NOMO-1 treated with dmso at 0.1 percent for 144 hours (cell line): ENCODE measurements at regions not wholly inside any gene's neighbourhood (a gene's known extent, or its start where the extent isn't known, plus 50 kb on each side); places are given as distances from the start of the nearest gene placed in this dataset.

Source experiments
- DNase-seq: peaks from one replicate; lab custom pipeline; 2025; ENCODE audit not compliant: unreplicated experiment; lab: John Stamatoyannopoulos, UW

DNA sequence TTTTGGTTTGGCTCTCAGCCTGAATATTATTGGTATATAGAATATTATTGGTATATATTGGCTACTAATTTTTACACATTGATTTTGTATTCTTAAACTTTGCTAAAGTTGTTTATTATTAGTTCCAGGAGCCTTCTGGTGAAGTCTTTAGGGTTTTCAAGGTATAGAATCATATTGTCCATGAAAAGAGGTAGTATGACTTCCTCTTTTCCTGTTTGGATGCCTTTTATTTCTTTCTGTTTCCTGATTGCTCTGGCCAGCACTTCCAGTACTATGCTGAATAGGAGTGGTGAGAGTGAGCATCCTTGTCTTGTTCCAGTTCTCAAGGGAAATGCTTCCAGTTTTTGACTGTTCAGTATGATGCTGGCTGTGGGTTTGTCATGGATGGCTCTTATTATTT lies 107.3 kb upstream of the LIPC start:
- DNase-seq, result no peak

DNA sequence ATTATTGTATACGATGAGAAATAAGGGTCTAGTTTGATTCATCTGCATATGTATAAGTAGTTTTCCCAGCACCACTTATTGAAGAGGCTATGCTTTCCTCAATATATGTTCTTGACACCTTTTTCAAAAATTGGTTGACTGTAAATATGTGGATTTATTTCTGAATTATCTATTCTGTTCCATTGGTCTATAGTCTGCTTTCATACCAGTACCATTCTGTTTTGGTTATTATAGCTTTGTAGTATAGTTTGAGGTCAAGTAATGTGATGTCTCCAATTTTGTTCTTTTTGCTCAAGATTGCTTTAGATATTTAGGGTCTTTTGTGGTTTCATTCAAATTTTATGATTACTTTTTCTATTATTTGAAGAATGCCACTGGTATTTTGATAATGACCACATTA lies 103.8 kb upstream of the LIPC start:
- no peak for DNase-seq

DNA sequence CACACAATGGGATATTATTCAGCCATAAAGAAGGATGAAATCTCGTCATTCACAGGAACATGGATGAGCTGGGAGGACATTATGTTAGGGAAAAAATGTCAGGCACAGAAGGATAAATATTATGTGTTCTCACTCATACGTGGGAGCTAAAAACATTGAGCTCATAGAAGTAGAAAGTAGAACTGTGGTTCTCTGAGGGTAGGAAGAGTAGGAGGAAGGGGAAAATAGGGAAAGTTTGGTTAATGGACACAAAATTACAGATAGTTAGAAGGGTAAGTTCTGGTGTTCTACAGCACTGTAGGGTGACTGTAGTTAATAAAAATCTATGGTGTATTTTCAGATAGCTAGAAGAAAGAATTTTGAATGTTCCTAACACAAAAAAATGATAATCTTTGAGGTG lies 102.6 kb upstream of the LIPC start:
- DNase-seq, result no peak

DNA sequence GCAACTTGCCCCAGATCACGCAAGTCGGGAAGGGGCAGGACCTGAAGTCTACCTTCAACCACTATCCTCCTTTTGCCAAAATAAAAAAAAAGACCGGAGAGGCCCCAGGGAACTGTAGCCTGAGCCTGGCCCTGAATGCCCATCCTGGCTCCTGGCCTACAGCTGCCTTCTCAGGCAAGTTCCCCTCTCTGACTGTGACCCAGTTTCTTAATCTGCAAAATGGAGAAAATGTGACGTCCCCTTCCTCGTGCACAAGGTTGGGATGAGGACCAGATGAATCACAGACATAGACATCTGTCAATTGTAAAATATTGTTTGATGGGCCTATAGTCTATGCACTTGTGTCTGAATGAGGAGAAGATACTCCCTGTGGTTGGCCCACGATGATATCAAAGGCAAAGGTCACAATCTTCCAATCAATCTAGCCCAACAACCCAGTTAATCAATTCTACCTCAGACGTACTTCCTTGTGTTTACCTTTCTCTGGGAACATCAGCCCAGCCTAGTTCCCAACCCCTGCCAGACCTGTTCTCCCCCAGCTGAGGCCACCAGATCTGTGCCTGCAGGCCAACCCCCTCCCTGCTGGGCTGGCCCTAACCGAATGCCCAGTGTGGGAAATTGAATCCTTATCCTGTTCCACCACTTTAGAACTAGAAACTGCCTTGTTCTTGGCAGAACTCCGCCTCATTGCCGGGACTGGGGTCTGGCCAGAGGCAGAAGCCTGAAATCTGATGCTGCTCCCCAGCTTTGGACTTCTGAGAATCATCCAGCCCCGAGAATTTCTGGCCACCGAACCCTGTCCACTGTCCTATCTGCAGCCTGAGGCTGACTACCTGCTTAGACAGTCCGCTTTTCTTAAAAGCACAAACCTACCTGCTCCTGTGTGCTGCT lies 101.8 kb upstream of the LIPC start:
- DNase-seq, result no peak

DNA sequence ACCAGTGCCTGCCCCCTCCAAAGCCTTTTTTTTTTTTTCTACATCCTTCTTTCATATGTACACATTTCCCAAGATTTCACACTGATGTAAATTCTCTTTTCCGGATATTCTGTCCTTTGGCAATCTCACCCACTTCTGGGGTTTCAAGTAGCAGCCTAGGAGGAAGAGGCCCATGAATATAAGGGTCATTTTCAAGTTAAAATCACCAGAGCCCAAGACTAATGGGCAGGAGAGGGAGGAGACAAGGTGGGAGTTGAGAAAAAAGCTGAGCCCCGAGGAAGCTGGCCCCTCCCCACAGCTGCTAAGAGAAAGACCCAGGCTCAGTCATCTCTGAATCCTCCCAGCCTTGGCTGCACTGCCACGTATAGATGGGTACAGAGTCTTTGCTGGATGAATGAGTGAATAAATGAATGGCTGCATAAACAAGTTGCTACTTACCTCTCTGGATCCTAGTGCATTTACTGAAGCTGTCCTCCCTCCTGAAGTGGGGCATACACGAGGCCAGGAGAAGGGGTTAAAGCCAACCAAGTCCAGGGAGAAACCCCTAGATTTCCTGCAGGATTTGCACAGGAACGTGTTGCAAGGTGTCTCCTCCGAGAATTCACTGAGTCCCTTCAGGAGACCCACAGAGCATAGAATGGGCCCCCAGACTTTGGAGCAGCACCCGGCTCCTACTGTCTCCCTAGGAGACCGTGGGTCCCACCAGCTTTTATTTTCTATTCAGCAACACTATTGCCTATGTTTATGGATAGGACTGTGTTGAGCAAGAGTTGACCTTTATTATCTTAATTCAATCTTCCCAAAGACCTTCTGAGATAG lies 100.8 kb upstream of the LIPC start:
- DNase-seq, result no peak

DNA sequence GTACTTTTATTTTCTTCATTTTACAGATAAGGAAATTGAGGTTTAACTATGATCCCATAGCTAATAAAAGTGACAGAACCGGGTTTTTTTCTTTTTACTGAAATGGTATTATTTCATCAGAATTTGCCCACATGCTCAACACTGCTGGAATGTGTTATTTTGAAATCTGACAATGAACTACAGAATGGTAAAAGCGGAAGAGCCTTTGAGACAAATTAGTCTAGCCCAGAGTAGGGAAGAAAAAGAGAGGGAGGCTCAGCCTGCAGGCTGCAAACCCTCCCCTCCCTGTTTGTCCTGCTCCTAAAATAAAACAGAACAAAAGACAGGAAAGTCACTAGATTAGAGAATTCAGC lies 100.3 kb upstream of the LIPC start:
- peak; percentile 86 for DNase-seq

DNA sequence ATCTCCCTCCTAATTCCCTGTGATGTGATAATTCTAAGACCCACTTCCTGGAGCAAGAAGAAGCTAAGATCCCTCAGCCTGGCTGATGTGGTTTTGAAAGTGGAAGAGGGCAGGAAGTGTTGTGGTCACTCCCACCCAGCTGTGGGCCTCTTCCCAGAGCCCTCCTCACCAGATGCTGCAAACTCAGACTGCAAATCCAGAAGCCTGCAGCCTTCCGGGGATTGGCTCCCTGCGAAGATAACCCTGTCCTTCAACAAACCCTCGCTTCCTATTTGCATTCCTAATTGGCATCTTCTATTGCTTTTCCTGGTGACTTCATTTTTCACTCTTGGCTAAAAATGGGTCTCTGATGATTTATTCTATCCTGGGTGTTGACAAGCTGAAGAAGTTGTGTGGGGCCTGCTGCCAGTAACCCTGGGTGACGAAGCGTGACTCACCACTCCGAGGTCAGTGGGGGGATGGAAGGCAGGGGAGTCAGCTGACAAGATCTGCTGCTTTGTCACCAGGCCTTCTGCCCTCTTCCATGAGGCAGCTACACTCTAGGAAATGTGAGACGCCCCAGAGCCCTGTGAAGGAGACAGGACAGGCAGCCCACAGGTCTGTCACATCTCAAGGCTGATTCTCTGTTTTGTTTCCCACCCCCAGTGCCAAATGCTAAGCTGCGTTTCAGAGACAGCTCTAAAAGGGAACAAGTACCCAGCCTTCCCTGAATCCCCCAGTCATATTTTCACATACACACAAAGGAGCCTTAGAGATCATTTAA lies 99.7 kb upstream of the LIPC start:
- peak; percentile 88 for DNase-seq

DNA sequence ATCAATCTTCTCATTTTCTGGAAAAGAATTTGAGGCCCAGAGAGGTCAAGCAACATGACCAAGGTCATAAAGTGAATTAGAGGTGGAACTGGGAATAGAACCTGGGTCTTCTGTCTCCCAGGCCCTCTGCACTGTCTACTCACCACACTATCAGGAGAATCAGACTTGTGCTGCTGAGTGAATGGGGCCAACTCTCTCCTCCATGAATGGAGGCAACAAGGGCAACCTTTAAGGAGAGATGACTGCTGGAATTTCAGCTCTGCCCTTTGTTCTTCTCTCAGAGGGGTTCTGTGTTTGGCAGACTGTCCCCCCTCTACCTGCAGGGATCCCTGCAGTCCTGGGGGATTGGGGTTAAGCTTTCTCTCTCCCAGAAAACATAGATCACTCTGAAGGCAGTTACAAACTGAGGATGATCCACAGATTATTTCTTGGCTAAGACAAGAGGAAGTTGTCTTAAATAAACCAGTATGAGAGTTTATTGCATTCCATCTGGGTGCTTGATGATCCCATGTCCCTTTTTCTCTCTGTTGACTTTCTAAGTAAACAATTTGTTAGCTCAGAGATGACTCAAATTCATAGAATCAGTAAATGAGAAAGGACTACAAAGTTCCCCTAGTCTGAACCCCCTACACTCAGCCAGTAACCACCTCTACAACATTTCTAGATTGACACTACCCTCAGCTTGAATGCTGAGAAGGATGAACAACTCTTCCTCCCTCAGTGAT lies 99.0 kb upstream of the LIPC start:
- DNase-seq, result no peak

DNA sequence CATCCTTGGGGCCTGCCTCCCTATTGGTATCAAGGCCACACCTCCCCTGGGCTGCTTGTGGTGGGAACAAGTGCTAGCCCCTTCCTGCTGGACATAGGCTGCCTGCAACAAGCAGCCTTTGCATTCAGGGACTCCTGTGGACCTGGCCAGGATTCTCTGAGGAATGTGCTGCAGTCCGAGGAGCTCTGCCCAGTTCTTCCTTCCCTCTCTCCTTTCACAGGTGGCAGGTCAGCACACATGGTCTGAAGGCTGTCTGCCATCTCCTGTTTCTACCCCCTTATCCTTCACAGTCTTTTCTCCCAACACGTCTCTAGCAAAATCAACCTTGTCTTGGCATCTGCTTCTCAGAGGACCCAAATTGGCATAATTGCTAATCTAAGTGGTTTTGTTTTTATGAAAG lies 97.0 kb upstream of the LIPC start:
- no peak for DNase-seq

DNA sequence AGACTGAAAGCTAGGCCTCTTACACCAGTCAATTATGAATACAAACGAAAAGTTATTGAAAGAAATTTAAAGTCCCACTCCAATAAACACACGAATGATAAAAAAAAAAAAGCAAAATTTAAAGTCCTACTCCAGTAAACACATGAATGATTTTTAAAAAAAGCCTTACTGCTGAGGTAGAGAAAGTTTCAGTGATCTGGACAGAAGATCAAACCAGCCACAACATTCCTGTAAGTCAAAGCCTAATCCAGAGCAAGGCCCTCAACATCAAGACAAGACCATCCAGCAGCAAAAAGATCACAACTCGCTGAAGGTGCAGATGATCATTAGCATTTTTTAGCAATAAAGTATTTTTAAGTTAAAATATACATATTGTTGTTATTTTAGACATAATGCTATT lies 95.6 kb upstream of the LIPC start:
- no peak for DNase-seq

DNA sequence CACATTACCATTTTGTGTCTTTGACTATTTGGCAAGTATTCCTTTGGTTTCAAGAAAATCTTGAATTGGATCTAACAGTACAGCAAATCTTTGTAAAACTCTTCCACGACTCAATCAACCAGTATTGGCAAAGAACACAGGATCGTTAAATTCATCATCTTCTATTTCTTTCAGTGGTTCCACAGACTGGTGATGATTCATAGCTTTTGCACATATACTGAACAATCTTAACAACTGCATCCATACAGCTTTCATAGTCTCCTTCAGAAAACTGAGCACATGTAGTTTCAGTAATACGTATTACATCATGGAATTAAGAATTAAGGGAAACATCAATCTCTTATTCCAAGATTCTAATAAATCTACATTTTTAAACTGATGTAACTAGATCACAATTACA lies 91.6 kb upstream of the LIPC start:
- no peak for DNase-seq

DNA sequence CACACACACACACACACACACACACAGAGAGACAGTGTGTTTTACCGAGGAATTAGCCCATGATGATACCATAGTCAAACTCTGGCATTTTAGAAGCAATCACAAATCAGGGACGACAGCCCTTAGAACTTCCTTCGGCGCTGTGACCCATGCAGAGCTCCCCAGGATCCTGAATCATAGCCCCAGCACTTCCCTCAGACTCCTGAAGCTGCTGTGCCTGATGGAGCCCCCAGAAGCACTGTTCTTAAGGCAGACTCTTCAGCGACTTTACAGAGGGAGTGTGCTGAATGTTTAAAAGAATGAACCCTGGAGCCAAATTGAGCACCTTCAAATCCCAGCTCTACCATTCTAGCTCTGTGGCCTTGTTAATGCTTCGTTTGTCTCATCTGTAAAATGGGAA lies 89.3 kb upstream of the LIPC start:
- DNase-seq, result no peak

DNA sequence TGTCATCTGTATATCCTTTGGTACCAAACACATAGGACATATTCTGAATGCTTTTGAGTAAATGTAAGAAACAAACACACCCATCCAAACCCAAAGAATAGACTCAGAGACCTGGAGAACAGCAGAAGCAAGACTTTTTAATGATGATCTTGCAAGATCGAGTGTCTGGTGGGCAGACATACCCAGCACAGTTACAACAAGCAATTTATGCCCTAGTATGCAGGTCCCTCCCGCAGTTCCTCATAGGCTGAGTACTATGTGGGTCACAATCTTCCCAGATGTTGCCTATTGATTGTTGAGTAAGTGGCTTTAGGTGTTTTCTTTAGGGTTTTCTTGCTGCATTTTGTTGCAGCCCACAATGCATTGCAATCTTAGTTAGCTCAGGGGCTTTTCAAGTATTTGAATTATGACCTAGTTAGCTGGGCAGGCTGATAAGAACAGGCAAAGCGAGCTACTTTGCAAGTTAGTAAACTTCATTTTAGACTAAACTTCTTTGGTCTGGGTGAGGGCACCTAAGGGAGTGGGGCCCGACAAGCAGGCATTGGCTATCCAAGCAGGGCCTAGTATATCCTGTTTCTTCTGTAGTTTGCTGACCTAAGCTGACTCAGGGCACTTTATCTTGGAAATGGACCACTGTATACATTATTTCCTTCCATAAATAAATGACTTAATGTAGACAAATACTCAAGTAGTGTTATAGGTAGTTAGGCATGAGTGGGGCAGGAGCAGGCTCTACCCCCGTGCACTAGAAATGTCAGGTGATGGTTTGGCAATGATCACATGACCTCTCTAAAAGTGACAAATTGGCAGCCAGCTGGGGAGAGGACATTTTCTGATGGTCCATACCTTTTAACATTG lies 87.3 kb upstream of the LIPC start:
- no peak for DNase-seq

DNA sequence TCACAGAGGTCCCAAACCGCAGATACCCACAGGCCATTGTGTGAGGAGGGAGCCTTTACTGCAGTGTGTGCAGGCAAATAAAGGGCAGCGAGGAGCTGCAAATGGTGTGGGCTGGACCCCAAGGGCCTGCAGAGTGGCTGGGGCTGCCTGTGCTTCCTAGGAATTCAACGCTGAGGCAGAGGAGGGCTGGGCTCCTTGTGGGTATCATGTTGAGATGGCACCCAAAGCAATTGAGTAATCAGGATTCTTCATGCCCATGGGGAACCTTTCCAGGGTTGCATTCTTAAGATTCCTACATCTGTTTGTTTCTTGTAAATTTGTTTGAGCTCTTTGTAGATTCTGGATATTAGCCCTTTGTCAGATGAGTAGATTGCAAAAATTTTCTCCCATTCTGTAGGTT lies 85.4 kb upstream of the LIPC start:
- no peak for DNase-seq

DNA sequence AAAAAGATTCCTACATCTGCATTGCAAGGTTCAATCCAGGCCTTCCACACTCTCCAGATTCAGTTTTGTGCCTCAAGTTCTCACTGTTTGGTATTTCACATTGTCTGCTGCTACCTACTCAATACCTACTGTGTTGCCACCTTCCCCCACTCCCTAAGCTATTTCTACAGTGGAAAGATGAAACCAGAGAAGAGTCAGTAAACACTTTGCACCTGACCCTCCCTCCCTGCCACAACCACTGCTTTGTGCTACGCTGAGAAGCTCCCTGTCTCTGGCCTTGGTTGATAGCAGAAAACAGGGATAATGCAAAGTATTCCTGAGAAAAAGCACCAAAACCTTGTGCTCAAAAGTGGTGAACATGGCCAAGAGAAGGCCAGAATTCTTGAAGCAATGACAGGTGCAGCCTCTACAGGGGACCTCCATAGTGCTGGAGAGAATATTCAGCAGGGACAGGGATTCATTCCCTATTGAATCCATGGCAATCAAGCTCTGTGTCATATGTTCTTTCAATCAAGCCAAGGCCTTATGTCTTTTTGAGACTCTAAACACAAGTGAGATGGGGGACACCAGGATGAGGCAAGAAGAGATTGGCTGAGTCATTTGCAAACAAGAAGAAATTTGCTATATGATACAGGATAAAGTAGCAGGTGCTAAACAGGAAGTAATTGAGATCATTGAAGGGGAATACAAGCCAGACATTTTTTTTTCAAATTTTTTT lies 83.5 kb upstream of the LIPC start:
- DNase-seq, result no peak

DNA sequence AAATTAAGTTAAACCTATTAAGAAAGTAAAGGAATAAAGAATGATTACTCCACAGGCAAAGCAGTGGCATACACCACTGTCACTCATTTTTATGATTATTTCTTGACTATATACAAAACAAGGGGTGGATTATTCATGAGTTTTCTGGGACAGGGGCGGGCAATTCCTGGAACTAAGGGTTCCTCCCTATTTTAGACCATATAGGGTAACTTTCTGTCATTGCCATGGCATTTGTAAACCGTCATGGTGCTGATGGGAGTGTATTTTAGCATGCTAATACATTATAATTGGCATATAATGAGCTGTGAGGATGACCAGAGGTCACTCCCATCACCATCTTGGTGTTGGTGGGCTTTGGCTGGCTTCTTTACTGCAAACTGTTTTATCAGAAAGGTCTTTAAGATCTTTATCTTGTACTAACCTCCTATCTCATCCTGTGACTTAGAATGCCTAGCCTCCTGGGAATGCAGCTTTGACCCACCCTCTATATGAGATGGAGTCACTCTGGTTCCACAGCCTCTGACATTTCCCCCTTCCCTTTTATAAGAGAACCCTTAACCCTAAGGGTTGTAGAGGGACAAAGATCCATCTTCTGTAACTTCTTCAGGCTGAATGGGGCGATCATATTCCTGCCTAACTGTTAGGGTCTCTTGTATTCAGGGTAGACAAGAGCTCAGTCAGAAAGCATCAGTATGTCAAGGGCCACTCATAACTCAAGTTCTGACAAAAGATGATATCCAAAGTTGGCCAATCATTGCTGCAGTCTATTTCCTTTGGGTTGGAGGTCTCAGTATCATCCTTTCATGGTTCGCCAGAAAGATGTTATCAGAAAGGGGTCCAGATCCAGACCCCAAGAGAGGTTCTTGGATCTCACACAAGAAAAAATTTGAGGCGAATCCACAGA lies 79.5 kb upstream of the LIPC start:
- no peak for DNase-seq

DNA sequence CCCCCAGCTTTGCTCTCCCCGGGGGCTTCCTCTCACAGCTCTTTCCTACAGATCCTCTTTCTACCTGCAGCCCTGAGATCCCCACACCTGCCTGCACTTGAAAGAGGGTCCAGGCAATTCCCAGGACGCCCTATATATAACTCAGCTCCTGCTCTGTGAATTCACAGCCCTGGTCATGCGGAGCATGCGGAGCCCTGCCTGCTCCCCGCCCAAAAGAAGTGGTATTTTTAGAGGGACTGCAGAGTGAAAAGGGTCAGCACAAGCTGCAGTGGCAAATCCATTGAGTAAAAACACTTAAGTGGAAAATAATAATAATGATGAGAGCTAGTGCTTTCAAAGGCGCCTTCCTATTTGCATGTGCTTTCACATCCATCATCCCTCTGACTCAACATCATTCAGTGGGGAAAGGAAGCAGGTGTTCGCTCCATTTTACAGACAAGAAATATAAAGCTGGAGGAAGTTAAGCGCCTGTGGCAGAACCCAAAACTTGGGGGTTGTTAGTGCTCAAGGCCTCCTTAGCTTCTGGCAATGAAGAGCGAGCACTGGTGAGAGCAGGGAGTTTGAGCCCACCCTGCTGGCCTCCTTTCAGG lies 76.3 kb upstream of the LIPC start:
- DNase-seq, result no peak

DNA sequence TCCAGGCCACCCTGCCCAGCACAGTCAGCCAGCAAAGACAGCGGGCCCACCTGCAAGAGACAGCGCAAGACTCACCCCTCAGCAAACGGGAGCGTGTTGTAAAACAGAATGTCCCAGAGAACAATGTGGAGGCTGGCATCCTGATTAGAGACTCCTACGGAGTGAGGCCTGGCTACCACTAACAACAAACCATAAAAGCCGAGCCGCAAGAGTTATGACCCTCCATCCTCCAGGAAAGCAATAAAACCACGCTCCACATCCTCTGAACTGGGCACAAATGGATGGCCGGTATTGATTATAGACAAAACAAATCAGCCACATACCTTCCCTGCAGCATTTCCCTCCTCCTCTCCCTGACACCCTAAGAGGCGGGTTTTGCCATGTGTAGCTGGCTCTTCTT lies 75.8 kb upstream of the LIPC start:
- no peak for DNase-seq
